Fibroblast of lung (primary cell): ENCODE measurements at regions not wholly inside any gene's neighbourhood (a gene's known extent, or its start where the extent isn't known, plus 50 kb on each side); places are given as distances from the start of the nearest gene placed in this dataset.

Experiments used
- DNase-seq, 2 donors: peaks; one replicate each; pipeline versions ENCODE4 v3.0.0 to v3.0.0-alpha.2; 2010; ENCODE audit warnings: low read depth in 2 of 2
- H2AFZ ChIP-seq: 2 replicates; pipeline ENCODE4 v1.5.1; 2012; ENCODE audit warnings: low read length, control low read depth, inconsistent platforms
- H3K27ac ChIP-seq: 2 replicates; pipeline ENCODE4 v1.5.1; 2011; ENCODE audit warnings: low read length, control low read depth; ENCODE audit not compliant: insufficient read depth
- H3K27me3 ChIP-seq: 2 replicates; pipeline ENCODE4 v1.5.1; 2011; ENCODE audit warnings: mild to moderate bottlenecking, low read length; ENCODE audit not compliant: control insufficient read depth, insufficient read depth
- H3K36me3 ChIP-seq: 2 replicates; pipeline ENCODE4 v1.5.1; 2011; ENCODE audit warnings: low read length; ENCODE audit not compliant: control insufficient read depth, insufficient read depth
- H3K4me1 ChIP-seq: 2 replicates; pipeline ENCODE4 v1.5.1; 2011; ENCODE audit warnings: low read length; ENCODE audit not compliant: control insufficient read depth, insufficient read depth; ENCODE audit errors: extremely low read depth
- H3K4me2 ChIP-seq: 2 replicates; pipeline ENCODE4 v1.5.1; 2011; ENCODE audit warnings: low read length, control low read depth; ENCODE audit not compliant: insufficient read depth; ENCODE audit errors: extremely low read depth
- H3K4me3 ChIP-seq, 4 experiments: fragments of 200-600 bp in 1 of 4; sonication (generic) in 1 of 4; replicated peaks in 1 of 4; 2 replicates each; pipeline ENCODE4 v1.5.1; 2011 to 2016; ENCODE audit warnings: low read length in 4 of 4, low read depth in 3 of 4, mild to moderate bottlenecking in 3 of 4, control low read depth in 2 of 4, inconsistent platforms in 1 of 4, mixed read lengths in 1 of 4; ENCODE audit not compliant: insufficient read depth in 1 of 4; ENCODE audit errors: control extremely low read depth in 1 of 4
- H3K79me2 ChIP-seq: 2 replicates; pipeline ENCODE4 v1.5.1; 2012; ENCODE audit warnings: mild to moderate bottlenecking, low read length, inconsistent platforms; ENCODE audit not compliant: control insufficient read depth, insufficient read depth
- H3K9ac ChIP-seq: 2 replicates; pipeline ENCODE4 v1.5.1; 2011; ENCODE audit warnings: mild to moderate bottlenecking, low read length, control low read depth; ENCODE audit not compliant: insufficient read depth
- H3K9me3 ChIP-seq: 2 replicates; pipeline ENCODE4 v1.5.1; 2012; ENCODE audit warnings: low read depth, low read length; ENCODE audit not compliant: control insufficient read depth, insufficient read depth
- H4K20me1 ChIP-seq: 2 replicates; pipeline ENCODE4 v1.5.1; 2011; ENCODE audit warnings: low read length; ENCODE audit not compliant: control insufficient read depth, insufficient read depth; ENCODE audit errors: extremely low read depth
- CTCF ChIP-seq, 2 donors: IDR thresholded peaks in 1 of 2; conservative IDR thresholded peaks in 1 of 2; 1 replicate in 1 of 2; 2 replicates in 1 of 2; pipeline ENCODE4 v1.5.1; 2011 to 2012; ENCODE audit warnings: low read length in 2 of 2, control low read depth in 1 of 2, inconsistent platforms in 1 of 2, low read depth in 1 of 2, mild to moderate bottlenecking in 1 of 2
- EZH2 ChIP-seq: IDR thresholded peaks from 2 replicates; pipeline ENCODE4 v1.5.1; 2012; ENCODE audit warnings: low read length, control low read depth, mild to moderate bottlenecking; ENCODE audit errors: missing control alignments

DNA sequence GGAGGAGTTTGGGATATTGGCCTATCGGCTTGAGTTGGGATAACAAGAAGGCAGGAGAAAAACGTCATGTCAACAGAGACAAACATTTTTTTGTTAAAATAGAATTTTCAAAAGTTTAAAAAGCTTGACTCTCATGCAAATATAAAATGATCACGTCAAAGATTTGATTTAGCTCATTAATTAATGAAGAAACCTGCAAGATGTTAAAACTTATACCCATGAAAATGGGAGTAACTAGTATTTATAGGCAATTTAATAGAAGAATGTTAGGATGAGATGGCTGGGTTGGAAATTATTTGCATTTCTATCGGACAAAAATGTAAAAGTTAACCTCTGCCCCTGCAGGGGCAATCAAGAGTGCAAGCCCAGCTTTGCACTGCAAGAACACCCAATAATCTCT, 184.6 kb upstream of the BCOR start:
- Histone ChIP-seq H3K27ac (no peak overlapping the region), H3K4me1 (no peaks in the 10 kb centered on the region), H3K9ac (no peak overlapping the region), H3K36me3 (no peaks in the 10 kb centered on the region), H3K4me2 (no peak overlapping the region), H2AFZ (no peak overlapping the region), H3K4me3 (no peak overlapping the region), H3K79me2 (no peaks in the 10 kb centered on the region), H3K27me3 (no peaks in the 10 kb centered on the region), H3K9me3 (no peaks in the 10 kb centered on the region), H4K20me1 (no peaks in the 10 kb centered on the region)
- DNase-seq = no peak
- TF ChIP-seq EZH2 (no peak), CTCF (conservative IDR thresholded peaks at IDR 0.05 in 1 of 2, IDR thresholded peaks at IDR 0.05 in 1 of 2; ENCODE audit: low read depth in 1 of 2, low read length in 2 of 2) (no peak)

GRCh38 chrX:40281336-40282005, 183.7 kb upstream of the BCOR start:
- Histone ChIP-seq H2AFZ (no peak overlapping the region), H4K20me1 (no peaks in the 10 kb centered on the region), H3K4me2 (no peak overlapping the region), H3K4me1 (no peaks in the 10 kb centered on the region), H3K9ac (no peak overlapping the region), H3K9me3 (no peaks in the 10 kb centered on the region), H3K27ac (no peak overlapping the region), H3K36me3 (no peaks in the 10 kb centered on the region), H3K27me3 (no peaks in the 10 kb centered on the region), H3K79me2 (no peaks in the 10 kb centered on the region), H3K4me3 (no peak overlapping the region)
- TF ChIP-seq EZH2 (no peak), CTCF (conservative IDR thresholded peaks at IDR 0.05 in 1 of 2, IDR thresholded peaks at IDR 0.05 in 1 of 2; ENCODE audit: low read depth in 1 of 2, low read length in 2 of 2) (no peak)
- no peak for DNase-seq

DNA sequence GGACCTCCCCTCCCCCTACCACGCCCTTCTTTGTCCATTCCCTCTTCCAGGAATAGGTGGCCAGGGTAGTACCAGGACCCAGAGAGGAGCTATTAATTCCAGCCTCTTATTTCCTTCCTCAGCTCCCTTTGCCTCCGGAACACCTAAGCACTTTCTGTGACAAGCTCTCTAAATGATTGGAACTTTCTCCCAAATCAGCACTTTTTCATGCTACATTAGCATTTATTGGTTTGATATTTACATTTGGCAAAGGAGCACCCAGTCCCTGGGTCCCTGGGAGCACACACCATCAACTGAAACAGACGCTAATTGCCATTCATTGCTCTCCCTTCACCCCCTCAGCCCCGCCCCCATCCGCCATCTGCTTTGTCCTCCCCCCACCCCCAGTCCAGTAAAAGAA, 182.0 kb upstream of the BCOR start:
- H3K4me1 ChIP-seq = no peaks in the 10 kb centered on the region
- H2AFZ ChIP-seq = no peak overlapping the region
- H4K20me1 ChIP-seq = no peaks in the 10 kb centered on the region
- no peaks in the 10 kb centered on the region for H3K9me3 ChIP-seq
- H3K79me2 ChIP-seq = no peaks in the 10 kb centered on the region
- no peak overlapping the region for H3K9ac ChIP-seq
- H3K36me3 ChIP-seq = no peaks in the 10 kb centered on the region
- H3K27ac ChIP-seq = no peak overlapping the region
- no peak overlapping the region for H3K4me2 ChIP-seq
- H3K27me3 ChIP-seq = no peaks in the 10 kb centered on the region
- DNase-seq = no peak
- no peak for TF ChIP-seq CTCF (conservative IDR thresholded peaks at IDR 0.05 in 1 of 2, IDR thresholded peaks at IDR 0.05 in 1 of 2; ENCODE audit: low read depth in 1 of 2, low read length in 2 of 2)
- no peak for TF ChIP-seq EZH2
- no peak overlapping the region for H3K4me3 ChIP-seq
